ENCODE measurements at regions not wholly inside any gene's neighbourhood (a gene's known extent, or its start where the extent isn't known, plus 50 kb on each side); places are given as distances from the start of the nearest gene placed in this dataset.

GRCh38 chr9:127553793-127554192 is 58.3 kb upstream of the STXBP1 start:
- Mint-ChIP-seq H3K27me3 (no peaks in the 10 kb centered on the region), H3K4me3 (no peak overlapping the region), H3K4me1 (peaks cover 50% of the 10 kb centered on the region), H3K36me3 (peaks cover 5% of the 10 kb centered on the region), H3K9me3 (peaks cover 4% of the 10 kb centered on the region), H3K27ac (no peak overlapping the region)
- no peak for DNase-seq

- H3K4me3 Mint-ChIP-seq, result no peak overlapping the region
- peaks cover 46% of the 10 kb centered on the region for H3K4me1 Mint-ChIP-seq
- H3K27ac Mint-ChIP-seq, result peak overlapping the region; percentile 85
These were observed 56.9 kb upstream of the STXBP1 start for GRCh38 chr9:127554966-127555839.

GRCh38 chr9:127555840-127556820 is 55.9 kb upstream of the STXBP1 start:
- Mint-ChIP-seq H3K4me3 (no peak overlapping the region), H3K27me3 (no peaks in the 10 kb centered on the region), H3K9me3 (peaks cover 4% of the 10 kb centered on the region), H3K36me3 (peaks cover 5% of the 10 kb centered on the region), H3K27ac (peak overlapping the region; percentile 85), H3K4me1 (peaks cover 45% of the 10 kb centered on the region)
- peak; percentile 73 for DNase-seq

More at GRCh38 chr9:127554966-127555839, 56.9 kb upstream of the STXBP1 start:
- peaks cover 5% of the 10 kb centered on the region for H3K36me3 Mint-ChIP-seq
- no peaks in the 10 kb centered on the region for H3K27me3 Mint-ChIP-seq
- DNase-seq, result no peak
- H3K9me3 Mint-ChIP-seq, result peaks cover 4% of the 10 kb centered on the region

- no peaks in the 10 kb centered on the region for H3K27me3 Mint-ChIP-seq
- H3K27ac Mint-ChIP-seq, result peak overlapping the region; percentile 85
- peaks cover 52% of the 10 kb centered on the region for H3K4me1 Mint-ChIP-seq
- peaks cover 5% of the 10 kb centered on the region for H3K36me3 Mint-ChIP-seq
- DNase-seq, result no peak
- peaks cover 4% of the 10 kb centered on the region for H3K9me3 Mint-ChIP-seq
- H3K4me3 Mint-ChIP-seq, result peak overlapping the region; percentile 55
These were observed 55.2 kb upstream of the STXBP1 start for GRCh38 chr9:127556871-127557270.

GRCh38 chr9:127557466-127557869 is 54.6 kb upstream of the STXBP1 start:
- DNase-seq, result peak; percentile 14
- H3K27ac Mint-ChIP-seq, result peak overlapping the region; percentile 71
- no peaks in the 10 kb centered on the region for H3K27me3 Mint-ChIP-seq
- H3K9me3 Mint-ChIP-seq, result peaks cover 4% of the 10 kb centered on the region
- peaks cover 57% of the 10 kb centered on the region for H3K4me1 Mint-ChIP-seq
- no peak overlapping the region for H3K4me3 Mint-ChIP-seq
- H3K36me3 Mint-ChIP-seq, result peaks cover 5% of the 10 kb centered on the region

- Mint-ChIP-seq H3K27me3 (no peaks in the 10 kb centered on the region), H3K4me3 (no peak overlapping the region), H3K27ac (peak overlapping the region; percentile 71), H3K9me3 (peaks cover 4% of the 10 kb centered on the region), H3K36me3 (peaks cover 5% of the 10 kb centered on the region), H3K4me1 (peaks cover 57% of the 10 kb centered on the region)
- no peak for DNase-seq
These were observed 54.0 kb upstream of the STXBP1 start for GRCh38 chr9:127557998-127558546.

- no peak for DNase-seq
- Mint-ChIP-seq H3K36me3 (peaks cover 5% of the 10 kb centered on the region), H3K4me1 (peaks cover 57% of the 10 kb centered on the region), H3K4me3 (no peak overlapping the region), H3K27me3 (no peaks in the 10 kb centered on the region), H3K9me3 (peaks cover 4% of the 10 kb centered on the region), H3K27ac (peak overlapping the region; percentile 40)
These were observed 53.4 kb upstream of the STXBP1 start for GRCh38 chr9:127558581-127559246.

- Mint-ChIP-seq H3K9me3 (peaks cover 4% of the 10 kb centered on the region), H3K27ac (no peak overlapping the region), H3K36me3 (peaks cover 5% of the 10 kb centered on the region), H3K4me1 (peaks cover 54% of the 10 kb centered on the region), H3K4me3 (no peak overlapping the region), H3K27me3 (no peaks in the 10 kb centered on the region)
- no peak for DNase-seq
These were observed 52.8 kb upstream of the STXBP1 start for GRCh38 chr9:127559247-127559680.

- H3K27me3 Mint-ChIP-seq, result no peaks in the 10 kb centered on the region
These were observed 50.4 kb upstream of the STXBP1 start for GRCh38 chr9:127561491-127562278.

More at GRCh38 chr9:127561491-127562278, 50.4 kb upstream of the STXBP1 start:
- no peak for DNase-seq
- Mint-ChIP-seq H3K36me3 (no peaks in the 10 kb centered on the region), H3K4me1 (peaks cover 33% of the 10 kb centered on the region), H3K27ac (no peak overlapping the region), H3K4me3 (no peak overlapping the region), H3K9me3 (no peaks in the 10 kb centered on the region)
